Vagina (tissue), 2 donors: ENCODE measurements at regions not wholly inside any gene's neighbourhood (a gene's known extent, or its start where the extent isn't known, plus 50 kb on each side); places are given as distances from the start of the nearest gene placed in this dataset.

Experiments
- CTCF ChIP-seq, 3 experiments: fragments of 450-650 bp in 2 of 3; fragments of 200-600 bp in 1 of 3; sonication (generic) in 1 of 3; IDR thresholded peaks; one replicate each; pipeline ENCODE4 v1.5.1; 2017 to 2019; ENCODE audit warnings: antibody characterized with exemption in 3 of 3, mild to moderate bottlenecking in 2 of 3, moderate library complexity in 2 of 3
- POLR2A ChIP-seq, 2 donors: fragments of 450-650 bp; IDR thresholded peaks; one replicate each; pipeline ENCODE4 v1.6.1; 2017; ENCODE audit warnings: antibody characterized with exemption in 2 of 2, mild to moderate bottlenecking in 2 of 2, moderate library complexity in 2 of 2

DNA sequence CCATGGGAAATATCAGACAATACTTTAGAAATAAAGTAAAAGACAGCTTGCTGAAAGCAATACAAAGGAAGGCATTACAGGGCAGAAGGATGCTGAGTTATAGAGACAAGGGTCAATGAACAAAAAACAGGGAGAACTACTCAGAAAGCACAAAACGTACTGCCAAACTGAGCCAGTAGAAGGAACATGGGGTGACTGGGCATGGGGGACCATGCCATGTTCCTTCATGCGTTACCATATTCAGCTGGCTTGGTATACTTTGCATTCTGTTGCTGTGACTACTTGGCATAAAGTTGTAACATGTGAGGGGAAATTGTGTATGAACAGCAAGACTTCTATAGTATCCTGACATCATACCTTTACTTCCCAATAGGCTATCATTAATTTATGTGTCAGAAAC lies 358.6 kb upstream of the LYPLAL1 start:
- TF ChIP-seq CTCF (IDR thresholded peaks at IDR 0.05), result no peak
- TF ChIP-seq POLR2A (IDR thresholded peaks at IDR 0.05), result no peak
